Dendritic cell treated with granulocyte-macrophage colony-stimulating factor and Interleukin-4, amounts not matched to agents 40 ng/mL and 50 ng/mL, for 4 days (primary cell): ENCODE measurements at regions not wholly inside any gene's neighbourhood (a gene's known extent, or its start where the extent isn't known, plus 50 kb on each side); places are given as distances from the start of the nearest gene placed in this dataset.

Experiments
- H3K27ac Mint-ChIP-seq: one replicate; pipeline ENCODE4 v1.8.0; 2022; ENCODE audit warnings: mild to moderate bottlenecking, mixed read lengths
- H3K27me3 Mint-ChIP-seq: one replicate; pipeline ENCODE4 v1.8.0; 2022; ENCODE audit warnings: mild to moderate bottlenecking, mixed read lengths
- H3K36me3 Mint-ChIP-seq: one replicate; pipeline ENCODE4 v1.8.0; 2022; ENCODE audit warnings: low read depth, mixed read lengths
- H3K4me1 Mint-ChIP-seq: one replicate; pipeline ENCODE4 v1.8.0; 2022; ENCODE audit warnings: low read depth, mixed read lengths
- H3K4me3 Mint-ChIP-seq: one replicate; pipeline ENCODE4 v1.8.0; 2022; ENCODE audit warnings: mild to moderate bottlenecking, moderate library complexity, mixed read lengths
- H3K9me3 Mint-ChIP-seq: one replicate; pipeline ENCODE4 v1.8.0; 2022; ENCODE audit warnings: mixed read lengths
- intact Hi-C: fragments of 100-400 bp; cut with micrococcal nuclease; formaldehyde crosslinking; loops from one replicate; pipeline ENCODE4 v1.15.0; 2022

GRCh38 chr15:37751401-37751800 is 183.0 kb upstream of the TMCO5A start:
- Mint-ChIP-seq H3K36me3 (no peaks in the 10 kb centered on the region), H3K27ac (no peak overlapping the region), H3K9me3 (peaks cover 45% of the 10 kb centered on the region), H3K4me3 (no peak overlapping the region), H3K4me1 (no peaks in the 10 kb centered on the region), H3K27me3 (no peaks in the 10 kb centered on the region)
- intact Hi-C loops: no loop called here

- intact Hi-C loops: no loop called here
- no peak overlapping the region for H3K27ac Mint-ChIP-seq
- H3K27me3 Mint-ChIP-seq: no peaks in the 10 kb centered on the region
- no peaks in the 10 kb centered on the region for H3K4me1 Mint-ChIP-seq
- H3K4me3 Mint-ChIP-seq: no peak overlapping the region
- peaks cover 7% of the 10 kb centered on the region for H3K9me3 Mint-ChIP-seq
- H3K36me3 Mint-ChIP-seq: no peaks in the 10 kb centered on the region
These were observed 178.0 kb upstream of the TMCO5A start for GRCh38 chr15:37756407-37756806.

- H3K27me3 Mint-ChIP-seq: no peaks in the 10 kb centered on the region
- intact Hi-C loops: no loop called here
- no peak overlapping the region for H3K27ac Mint-ChIP-seq
- H3K4me3 Mint-ChIP-seq: no peak overlapping the region
- peaks cover 7% of the 10 kb centered on the region for H3K4me1 Mint-ChIP-seq
- H3K9me3 Mint-ChIP-seq: no peaks in the 10 kb centered on the region
- H3K36me3 Mint-ChIP-seq: no peaks in the 10 kb centered on the region
These were observed 176.0 kb upstream of the TMCO5A start for GRCh38 chr15:37758412-37758811.

- no peaks in the 10 kb centered on the region for H3K9me3 Mint-ChIP-seq
- H3K27ac Mint-ChIP-seq: no peak overlapping the region
- no peaks in the 10 kb centered on the region for H3K36me3 Mint-ChIP-seq
- H3K4me1 Mint-ChIP-seq: peaks cover 23% of the 10 kb centered on the region
- H3K4me3 Mint-ChIP-seq: no peak overlapping the region
- H3K27me3 Mint-ChIP-seq: peaks cover 1% of the 10 kb centered on the region
- intact Hi-C loops: loop anchor here (10.0 kb wide), 1 partner anchor 60 kb away; no protein-coding TSS in a partner anchor
These were observed 169.7 kb upstream of the TMCO5A start for GRCh38 chr15:37764733-37765191.

GRCh38 chr15:37765786-37766185 is 168.7 kb upstream of the TMCO5A start:
- H3K27me3 Mint-ChIP-seq: peaks cover 1% of the 10 kb centered on the region
- no peaks in the 10 kb centered on the region for H3K36me3 Mint-ChIP-seq
- intact Hi-C loops: loop anchor here (10.0 kb wide), 1 partner anchor 61 kb away; no protein-coding TSS in a partner anchor
- no peak overlapping the region for H3K27ac Mint-ChIP-seq
- no peaks in the 10 kb centered on the region for H3K9me3 Mint-ChIP-seq
- H3K4me1 Mint-ChIP-seq: peaks cover 23% of the 10 kb centered on the region
- H3K4me3 Mint-ChIP-seq: peak overlapping the region; percentile 49

- intact Hi-C loops: loop anchor here (10.0 kb wide), 1 partner anchor 63 kb away; no protein-coding TSS in a partner anchor
- Mint-ChIP-seq H3K9me3 (no peaks in the 10 kb centered on the region), H3K4me1 (peaks cover 21% of the 10 kb centered on the region), H3K4me3 (no peak overlapping the region), H3K27ac (no peak overlapping the region), H3K27me3 (peaks cover 1% of the 10 kb centered on the region), H3K36me3 (no peaks in the 10 kb centered on the region)
These were observed 166.5 kb upstream of the TMCO5A start for GRCh38 chr15:37767841-37768455.

- peaks cover 1% of the 10 kb centered on the region for H3K27me3 Mint-ChIP-seq
- no peak overlapping the region for H3K4me3 Mint-ChIP-seq
- H3K9me3 Mint-ChIP-seq: peaks cover 8% of the 10 kb centered on the region
- no peaks in the 10 kb centered on the region for H3K36me3 Mint-ChIP-seq
- intact Hi-C loops: no loop called here
- no peak overlapping the region for H3K27ac Mint-ChIP-seq
- H3K4me1 Mint-ChIP-seq: no peaks in the 10 kb centered on the region
These were observed 163.0 kb upstream of the TMCO5A start for GRCh38 chr15:37771465-37771864.

- Mint-ChIP-seq H3K4me1 (no peaks in the 10 kb centered on the region), H3K36me3 (no peaks in the 10 kb centered on the region), H3K4me3 (no peak overlapping the region), H3K27me3 (no peaks in the 10 kb centered on the region), H3K27ac (no peak overlapping the region), H3K9me3 (peaks cover 13% of the 10 kb centered on the region)
- intact Hi-C loops: no loop called here
These were observed 161.2 kb upstream of the TMCO5A start for GRCh38 chr15:37773111-37773860.

- intact Hi-C loops: no loop called here
- Mint-ChIP-seq H3K27me3 (no peaks in the 10 kb centered on the region), H3K36me3 (no peaks in the 10 kb centered on the region), H3K9me3 (peaks cover 14% of the 10 kb centered on the region), H3K4me1 (no peaks in the 10 kb centered on the region), H3K27ac (no peak overlapping the region), H3K4me3 (no peak overlapping the region)
These were observed 159.5 kb upstream of the TMCO5A start for GRCh38 chr15:37774961-37775360.

- Mint-ChIP-seq H3K9me3 (peaks cover 14% of the 10 kb centered on the region), H3K4me1 (no peaks in the 10 kb centered on the region), H3K27ac (no peak overlapping the region), H3K27me3 (no peaks in the 10 kb centered on the region), H3K4me3 (no peak overlapping the region), H3K36me3 (no peaks in the 10 kb centered on the region)
- intact Hi-C loops: no loop called here
These were observed 157.4 kb upstream of the TMCO5A start for GRCh38 chr15:37777006-37777405.

- Mint-ChIP-seq H3K4me1 (no peaks in the 10 kb centered on the region), H3K9me3 (peaks cover 1% of the 10 kb centered on the region), H3K4me3 (no peak overlapping the region), H3K27ac (no peak overlapping the region), H3K27me3 (no peaks in the 10 kb centered on the region), H3K36me3 (no peaks in the 10 kb centered on the region)
- intact Hi-C loops: no loop called here
These were observed 151.2 kb upstream of the TMCO5A start for GRCh38 chr15:37783290-37783689.

- no peaks in the 10 kb centered on the region for H3K4me1 Mint-ChIP-seq
- H3K4me3 Mint-ChIP-seq: no peak overlapping the region
- no peak overlapping the region for H3K27ac Mint-ChIP-seq
- no peaks in the 10 kb centered on the region for H3K27me3 Mint-ChIP-seq
- H3K36me3 Mint-ChIP-seq: no peaks in the 10 kb centered on the region
- peaks cover 7% of the 10 kb centered on the region for H3K9me3 Mint-ChIP-seq
- intact Hi-C loops: no loop called here
These were observed 146.1 kb upstream of the TMCO5A start for GRCh38 chr15:37788330-37788729.

- Mint-ChIP-seq H3K4me3 (no peak overlapping the region), H3K4me1 (no peaks in the 10 kb centered on the region), H3K36me3 (no peaks in the 10 kb centered on the region), H3K27me3 (no peaks in the 10 kb centered on the region), H3K27ac (no peak overlapping the region), H3K9me3 (peaks cover 7% of the 10 kb centered on the region)
- intact Hi-C loops: no loop called here
These were observed 145.6 kb upstream of the TMCO5A start for GRCh38 chr15:37788767-37789396.

GRCh38 chr15:37789397-37789786 is 145.0 kb upstream of the TMCO5A start:
- Mint-ChIP-seq H3K27me3 (no peaks in the 10 kb centered on the region), H3K4me3 (no peak overlapping the region), H3K36me3 (no peaks in the 10 kb centered on the region), H3K4me1 (no peaks in the 10 kb centered on the region), H3K27ac (no peak overlapping the region), H3K9me3 (peaks cover 7% of the 10 kb centered on the region)
- intact Hi-C loops: no loop called here
